Tibial artery (tissue), 4 donors: ENCODE measurements at regions not wholly inside any gene's neighbourhood (a gene's known extent, or its start where the extent isn't known, plus 50 kb on each side); places are given as distances from the start of the nearest gene placed in this dataset.

Experiments
- DNase-seq, 2 donors: peaks; one replicate each; pipeline ENCODE4 v3.0.0-alpha.2; 2019
- H3K27ac ChIP-seq, 2 donors: fragments of 200-600 bp; sonication (generic) in 1 of 2; 1 replicate in 1 of 2; 2 replicates in 1 of 2; pipeline ENCODE4 v1.5.1; 2018 to 2019; ENCODE audit warnings: mild to moderate bottlenecking in 1 of 2
- H3K27me3 ChIP-seq, 2 donors: fragments of 200-600 bp; sonication (generic) in 1 of 2; one replicate each; pipeline versions ENCODE4 v1.5.1 to v1.6.0; 2016 to 2019
- H3K36me3 ChIP-seq, 3 donors: fragments of 200-600 bp; sonication (generic) in 2 of 3; one replicate each; pipeline ENCODE4 v1.5.1; 2016 to 2019; ENCODE audit warnings: mild to moderate bottlenecking in 2 of 3
- H3K4me1 ChIP-seq, 4 donors: fragments of 200-600 bp; sonication (generic) in 2 of 4; 1 replicate in 3 of 4; 2 replicates in 1 of 4; pipeline ENCODE4 v1.5.1; 2016 to 2019
- H3K4me3 ChIP-seq, 2 donors: fragments of 200-600 bp; sonication (generic) in 1 of 2; 1 replicate in 1 of 2; 2 replicates in 1 of 2; pipeline ENCODE4 v1.5.1; 2018 to 2019; ENCODE audit warnings: mild to moderate bottlenecking in 2 of 2
- H3K9me3 ChIP-seq, 3 donors: fragments of 200-600 bp; sonication (generic) in 1 of 3; one replicate each; pipeline ENCODE4 v1.5.1; 2016 to 2019
- intact Hi-C: fragments of 100-400 bp; cut with DNase I; formaldehyde crosslinking; loops from one replicate; pipeline ENCODE4 v1.15.0; 2023; ENCODE audit warnings: low total_unique reads
- TF ChIP-seq, protein P1 (sequence below), 2 experiments: fragments of 200-600 bp in 1 of 2; fragments of 450-650 bp in 1 of 2; IDR thresholded peaks; one replicate each; pipeline ENCODE4 v1.5.1; 2017 to 2019; ENCODE audit warnings: antibody characterized with exemption in 2 of 2, mild to moderate bottlenecking in 1 of 2, moderate library complexity in 1 of 2

DNA sequence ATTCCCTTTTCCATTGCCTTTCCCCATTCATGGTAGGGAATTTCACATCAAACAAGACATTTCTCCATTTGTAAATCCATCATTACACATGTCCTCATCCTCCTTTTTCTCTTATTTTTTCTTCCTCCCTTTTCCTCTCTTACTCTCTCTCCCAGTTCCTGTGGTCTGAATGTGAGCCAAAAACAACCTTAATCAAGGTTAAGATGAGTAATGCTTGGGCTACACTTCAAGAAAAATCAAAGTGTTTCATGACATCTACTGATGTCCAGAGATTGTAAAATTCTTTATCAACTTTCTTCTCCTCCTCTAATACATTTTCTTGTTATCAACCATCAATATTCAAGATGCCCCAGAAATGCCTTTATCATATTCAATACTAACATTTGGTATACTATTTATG, 172.5 kb upstream of the PRNP start:
- H3K27me3 ChIP-seq: no peaks in the 10 kb centered on the region
- TF ChIP-seq, protein P1, sequence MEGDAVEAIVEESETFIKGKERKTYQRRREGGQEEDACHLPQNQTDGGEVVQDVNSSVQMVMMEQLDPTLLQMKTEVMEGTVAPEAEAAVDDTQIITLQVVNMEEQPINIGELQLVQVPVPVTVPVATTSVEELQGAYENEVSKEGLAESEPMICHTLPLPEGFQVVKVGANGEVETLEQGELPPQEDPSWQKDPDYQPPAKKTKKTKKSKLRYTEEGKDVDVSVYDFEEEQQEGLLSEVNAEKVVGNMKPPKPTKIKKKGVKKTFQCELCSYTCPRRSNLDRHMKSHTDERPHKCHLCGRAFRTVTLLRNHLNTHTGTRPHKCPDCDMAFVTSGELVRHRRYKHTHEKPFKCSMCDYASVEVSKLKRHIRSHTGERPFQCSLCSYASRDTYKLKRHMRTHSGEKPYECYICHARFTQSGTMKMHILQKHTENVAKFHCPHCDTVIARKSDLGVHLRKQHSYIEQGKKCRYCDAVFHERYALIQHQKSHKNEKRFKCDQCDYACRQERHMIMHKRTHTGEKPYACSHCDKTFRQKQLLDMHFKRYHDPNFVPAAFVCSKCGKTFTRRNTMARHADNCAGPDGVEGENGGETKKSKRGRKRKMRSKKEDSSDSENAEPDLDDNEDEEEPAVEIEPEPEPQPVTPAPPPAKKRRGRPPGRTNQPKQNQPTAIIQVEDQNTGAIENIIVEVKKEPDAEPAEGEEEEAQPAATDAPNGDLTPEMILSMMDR (IDR thresholded peaks at IDR 0.05): no peak
- no peak overlapping the region for H3K27ac ChIP-seq
- H3K36me3 ChIP-seq: no peaks in the 10 kb centered on the region
- intact Hi-C loops: no loop called here
- DNase-seq: no peak
- H3K4me1 ChIP-seq: no peaks in the 10 kb centered on the region
- no peaks in the 10 kb centered on the region for H3K9me3 ChIP-seq
- no peak overlapping the region for H3K4me3 ChIP-seq

DNA sequence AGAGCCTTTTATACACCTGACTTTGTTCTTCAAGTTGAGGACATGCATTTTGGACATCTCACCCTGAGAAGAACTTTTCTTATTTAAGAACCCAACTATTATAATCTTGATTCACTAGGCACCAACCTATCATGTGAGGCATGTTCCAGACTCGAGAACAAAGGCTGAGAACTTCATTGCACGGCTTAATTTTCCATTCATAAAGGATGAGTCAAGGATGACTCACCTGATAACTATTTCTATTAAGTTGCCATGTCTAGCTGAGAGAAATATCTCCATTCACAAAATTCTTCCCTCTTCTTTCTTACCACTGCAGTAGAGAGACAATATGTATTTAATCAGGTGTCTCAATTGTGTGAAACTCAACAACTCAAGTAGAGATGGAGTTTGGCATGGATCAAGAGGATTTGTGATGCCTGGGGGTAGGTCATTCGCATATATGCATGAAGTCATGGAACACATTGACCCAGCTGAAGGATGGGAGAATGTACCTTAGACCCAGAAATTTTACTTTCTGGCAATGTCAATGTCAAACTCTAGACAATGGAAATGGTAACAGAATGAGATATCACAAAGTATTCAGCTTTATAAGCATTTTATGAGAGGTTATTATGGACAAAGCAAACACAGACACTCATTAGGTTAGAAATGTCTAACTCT, 173.2 kb upstream of the PRNP start:
- no peaks in the 10 kb centered on the region for H3K36me3 ChIP-seq
- TF ChIP-seq, protein P1 (IDR thresholded peaks at IDR 0.05): no peak
- DNase-seq: no peak
- no peak overlapping the region for H3K4me3 ChIP-seq
- intact Hi-C loops: no loop called here
- H3K4me1 ChIP-seq: no peaks in the 10 kb centered on the region
- no peaks in the 10 kb centered on the region for H3K27me3 ChIP-seq
- no peaks in the 10 kb centered on the region for H3K9me3 ChIP-seq
- no peak overlapping the region for H3K27ac ChIP-seq

DNA sequence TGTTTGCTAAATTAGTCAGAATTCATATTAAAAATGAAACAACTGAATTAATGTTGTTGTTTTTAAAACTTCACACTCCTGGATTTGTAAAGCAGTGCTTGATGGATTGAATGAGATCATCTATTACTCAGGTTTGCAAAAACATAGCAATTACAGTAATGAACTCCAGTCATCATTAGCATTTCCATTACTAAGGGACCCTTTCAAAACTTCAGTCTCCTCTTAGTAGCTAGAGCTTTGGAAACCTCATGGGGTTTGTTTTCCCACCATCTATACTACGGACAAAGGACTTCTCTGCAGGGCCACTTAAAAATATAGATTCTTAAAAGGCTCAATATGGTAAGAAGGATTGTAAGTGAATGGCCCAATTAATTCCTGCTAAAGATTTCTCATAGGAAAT, 174.5 kb upstream of the PRNP start:
- DNase-seq: no peak
- peaks cover 0 to 8% (median 0%) of the 10 kb centered on the region in 4 donors for H3K4me1 ChIP-seq
- H3K9me3 ChIP-seq: no peaks in the 10 kb centered on the region
- TF ChIP-seq, protein P1 (IDR thresholded peaks at IDR 0.05): no peak
- no peaks in the 10 kb centered on the region for H3K36me3 ChIP-seq
- H3K4me3 ChIP-seq: no peak overlapping the region
- H3K27ac ChIP-seq: no peak overlapping the region
- H3K27me3 ChIP-seq: no peaks in the 10 kb centered on the region
- intact Hi-C loops: no loop called here

DNA sequence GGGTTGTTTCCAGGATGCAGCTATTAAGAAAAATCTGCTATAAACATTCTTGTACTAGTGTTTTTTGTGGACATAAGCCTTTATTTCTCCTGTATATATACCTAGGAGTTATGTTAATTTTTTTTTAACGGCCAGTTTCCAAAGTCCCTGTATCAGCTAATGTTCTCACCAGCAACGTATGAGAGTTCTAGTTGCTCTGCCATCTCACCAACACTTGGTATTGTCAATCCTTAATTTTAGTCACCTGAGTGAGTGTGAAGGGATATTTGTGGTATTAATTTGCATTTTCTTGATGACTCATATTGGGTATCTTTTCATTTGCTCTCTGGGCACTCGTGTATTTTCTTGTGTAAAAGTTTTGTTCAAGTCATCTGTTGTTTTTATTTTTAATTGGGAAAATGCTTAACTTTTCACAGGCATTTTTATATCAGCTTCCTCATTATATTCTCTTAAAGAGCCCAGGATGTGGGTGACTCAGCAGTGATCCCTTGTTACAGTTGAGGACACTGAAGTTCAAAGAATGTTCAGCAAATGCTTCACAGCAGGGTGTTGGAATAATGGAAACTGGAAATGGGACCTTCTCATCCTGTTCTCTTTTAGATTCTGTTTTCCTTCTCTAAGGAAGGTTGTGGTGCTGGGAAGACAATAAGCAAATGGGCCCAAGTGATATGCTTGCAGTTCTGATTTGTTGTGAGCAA, 176.3 kb upstream of the PRNP start:
- intact Hi-C loops: no loop called here
- peaks cover 0 to 8% (median 0%) of the 10 kb centered on the region in 4 donors for H3K4me1 ChIP-seq
- TF ChIP-seq, protein P1 (IDR thresholded peaks at IDR 0.05): no peak

DNA sequence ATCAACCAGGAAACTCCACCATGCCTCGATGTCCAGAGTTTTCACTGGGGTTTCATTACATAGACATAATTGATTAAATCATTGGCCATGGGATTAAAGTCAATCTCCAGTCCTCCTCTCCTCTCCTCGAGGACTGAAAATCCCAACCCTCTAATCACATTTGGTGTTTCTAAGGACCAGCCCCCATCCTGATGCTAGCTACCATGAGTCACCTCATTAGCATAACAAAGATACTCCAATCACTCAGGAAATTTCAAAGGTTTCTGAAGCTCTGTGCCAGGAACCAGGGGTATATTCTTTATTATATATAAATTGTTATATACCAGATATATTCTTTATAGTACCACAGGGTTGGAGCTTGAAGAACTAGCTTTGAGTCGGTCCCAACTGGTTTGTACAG, 177.5 kb upstream of the PRNP start:
- no peaks in the 10 kb centered on the region for H3K36me3 ChIP-seq
- H3K27ac ChIP-seq: no peak overlapping the region
- peaks cover 0 to 8% (median 0%) of the 10 kb centered on the region in 4 donors for H3K4me1 ChIP-seq
- no peaks in the 10 kb centered on the region for H3K9me3 ChIP-seq
- TF ChIP-seq, protein P1 (IDR thresholded peaks at IDR 0.05): no peak
- no peak for DNase-seq
- no peaks in the 10 kb centered on the region for H3K27me3 ChIP-seq
- H3K4me3 ChIP-seq: no peak overlapping the region
- intact Hi-C loops: no loop called here

More for the DNA sequence above, 176.3 kb upstream of the PRNP start:
- Histone ChIP-seq H3K9me3 (no peaks in the 10 kb centered on the region), H3K27me3 (no peaks in the 10 kb centered on the region), H3K27ac (no peak overlapping the region), H3K36me3 (no peaks in the 10 kb centered on the region), H3K4me3 (no peak overlapping the region)
- no peak for DNase-seq
